ENCODE measurements at regions not wholly inside any gene's neighbourhood (a gene's known extent, or its start where the extent isn't known, plus 50 kb on each side); places are given as distances from the start of the nearest gene placed in this dataset.

DNA sequence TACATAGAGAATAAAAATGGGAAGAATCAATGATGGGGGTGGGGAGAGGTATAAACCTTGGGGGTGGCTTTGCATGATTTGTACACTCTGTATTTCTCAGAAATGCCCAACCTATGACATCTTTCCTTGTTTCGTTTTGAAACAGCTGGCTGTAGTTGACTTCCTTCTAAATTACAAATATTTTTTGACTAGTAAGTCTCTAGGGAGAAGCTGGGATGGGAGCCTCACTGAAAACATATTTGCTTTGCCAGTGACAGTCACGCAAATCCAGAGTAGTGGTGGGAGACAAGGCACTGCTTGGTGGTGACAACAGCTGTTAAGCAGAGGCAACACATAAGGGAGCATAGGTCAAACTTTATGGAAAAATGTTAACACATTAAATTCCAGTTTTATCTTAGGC is 440.5 kb downstream of the SEMA3D start:
- Histone ChIP-seq H4K20me1 (ENCODE audit: low read depth) (no peaks in the 10 kb centered on the region), H3K4me3 (no peak overlapping the region), H2AFZ (replicated peaks) (no peak overlapping the region), H3K4me2 (no peak overlapping the region), H3K9me3 (ENCODE audit: low read depth) (no peaks in the 10 kb centered on the region), H3K79me2 (ENCODE audit: low read depth) (no peaks in the 10 kb centered on the region), H3F3A (ENCODE audit: low read depth) (no peaks in the 10 kb centered on the region), H3K27ac (no peak overlapping the region), H3K9ac (no peak overlapping the region), H3K27me3 (no peaks in the 10 kb centered on the region), H3K4me1 (no peaks in the 10 kb centered on the region), H3K36me3 (no peaks in the 10 kb centered on the region)
- Mint-ChIP-seq H3K4me1 (no peaks in the 10 kb centered on the region), H3K4me3 (no peak overlapping the region), H3K36me3 (no peaks in the 10 kb centered on the region), H3K27me3 (ENCODE audit: insufficient read depth, low read depth) (peaks cover 3% of the 10 kb centered on the region), H3K9me3 (peaks cover 3% of the 10 kb centered on the region), H3K27ac (no peak overlapping the region)
- TF ChIP-seq EZH2phosphoT487 (IDR thresholded peaks at IDR 0.05), result no peak
- no peak for TF ChIP-seq EZH2 (IDR thresholded peaks at IDR 0.05)
- TF ChIP-seq, protein P1, sequence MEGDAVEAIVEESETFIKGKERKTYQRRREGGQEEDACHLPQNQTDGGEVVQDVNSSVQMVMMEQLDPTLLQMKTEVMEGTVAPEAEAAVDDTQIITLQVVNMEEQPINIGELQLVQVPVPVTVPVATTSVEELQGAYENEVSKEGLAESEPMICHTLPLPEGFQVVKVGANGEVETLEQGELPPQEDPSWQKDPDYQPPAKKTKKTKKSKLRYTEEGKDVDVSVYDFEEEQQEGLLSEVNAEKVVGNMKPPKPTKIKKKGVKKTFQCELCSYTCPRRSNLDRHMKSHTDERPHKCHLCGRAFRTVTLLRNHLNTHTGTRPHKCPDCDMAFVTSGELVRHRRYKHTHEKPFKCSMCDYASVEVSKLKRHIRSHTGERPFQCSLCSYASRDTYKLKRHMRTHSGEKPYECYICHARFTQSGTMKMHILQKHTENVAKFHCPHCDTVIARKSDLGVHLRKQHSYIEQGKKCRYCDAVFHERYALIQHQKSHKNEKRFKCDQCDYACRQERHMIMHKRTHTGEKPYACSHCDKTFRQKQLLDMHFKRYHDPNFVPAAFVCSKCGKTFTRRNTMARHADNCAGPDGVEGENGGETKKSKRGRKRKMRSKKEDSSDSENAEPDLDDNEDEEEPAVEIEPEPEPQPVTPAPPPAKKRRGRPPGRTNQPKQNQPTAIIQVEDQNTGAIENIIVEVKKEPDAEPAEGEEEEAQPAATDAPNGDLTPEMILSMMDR (IDR thresholded peaks at IDR 0.05), result no peak
- no peak for DNase-seq (ENCODE audit: low spot score)

DNA sequence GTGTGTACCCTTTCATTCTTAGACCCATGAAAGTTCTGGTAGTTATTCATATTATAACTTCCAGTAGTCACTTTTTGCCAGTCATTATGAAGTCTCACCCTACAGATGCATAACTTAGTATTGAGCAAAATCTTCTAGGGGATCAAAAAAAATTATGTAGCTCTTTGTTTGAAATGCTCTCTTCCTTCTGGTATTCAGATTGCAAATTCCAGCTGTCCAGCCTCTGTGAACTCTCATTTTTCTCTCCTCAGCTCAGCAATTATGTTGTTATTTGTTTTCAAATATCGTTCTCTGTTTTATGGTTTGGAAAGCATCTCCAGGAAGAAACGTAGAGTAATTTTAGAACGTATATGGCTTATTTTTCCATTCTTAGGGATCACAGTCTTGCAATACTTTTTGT is 442.5 kb downstream of the SEMA3D start:
- no peaks in the 10 kb centered on the region for H3K4me1 Mint-ChIP-seq
- H3K4me3 ChIP-seq, result no peak overlapping the region
- H3K36me3 ChIP-seq, result no peaks in the 10 kb centered on the region
- H3K36me3 Mint-ChIP-seq, result no peaks in the 10 kb centered on the region
- no peak overlapping the region for H3K4me2 ChIP-seq
- peaks cover under 1% of the 10 kb centered on the region for H3K27me3 Mint-ChIP-seq (ENCODE audit: insufficient read depth, low read depth)
- no peak overlapping the region for H3K27ac ChIP-seq
- no peak overlapping the region for H2AFZ ChIP-seq (replicated peaks)
- H3K9ac ChIP-seq, result no peak overlapping the region
- no peak for TF ChIP-seq EZH2 (IDR thresholded peaks at IDR 0.05)
- TF ChIP-seq, protein P1 (IDR thresholded peaks at IDR 0.05), result no peak
- TF ChIP-seq EZH2phosphoT487 (IDR thresholded peaks at IDR 0.05), result no peak
- H3K4me3 Mint-ChIP-seq, result no peak overlapping the region
- H3K79me2 ChIP-seq (ENCODE audit: low read depth), result no peaks in the 10 kb centered on the region
- H3F3A ChIP-seq (ENCODE audit: low read depth), result no peaks in the 10 kb centered on the region
- no peaks in the 10 kb centered on the region for H4K20me1 ChIP-seq (ENCODE audit: low read depth)
- H3K4me1 ChIP-seq, result no peaks in the 10 kb centered on the region
- peaks cover 3% of the 10 kb centered on the region for H3K9me3 Mint-ChIP-seq
- H3K9me3 ChIP-seq (ENCODE audit: low read depth), result no peaks in the 10 kb centered on the region
- H3K27me3 ChIP-seq, result no peaks in the 10 kb centered on the region
- no peak overlapping the region for H3K27ac Mint-ChIP-seq
- DNase-seq (ENCODE audit: low spot score), result no peak

DNA sequence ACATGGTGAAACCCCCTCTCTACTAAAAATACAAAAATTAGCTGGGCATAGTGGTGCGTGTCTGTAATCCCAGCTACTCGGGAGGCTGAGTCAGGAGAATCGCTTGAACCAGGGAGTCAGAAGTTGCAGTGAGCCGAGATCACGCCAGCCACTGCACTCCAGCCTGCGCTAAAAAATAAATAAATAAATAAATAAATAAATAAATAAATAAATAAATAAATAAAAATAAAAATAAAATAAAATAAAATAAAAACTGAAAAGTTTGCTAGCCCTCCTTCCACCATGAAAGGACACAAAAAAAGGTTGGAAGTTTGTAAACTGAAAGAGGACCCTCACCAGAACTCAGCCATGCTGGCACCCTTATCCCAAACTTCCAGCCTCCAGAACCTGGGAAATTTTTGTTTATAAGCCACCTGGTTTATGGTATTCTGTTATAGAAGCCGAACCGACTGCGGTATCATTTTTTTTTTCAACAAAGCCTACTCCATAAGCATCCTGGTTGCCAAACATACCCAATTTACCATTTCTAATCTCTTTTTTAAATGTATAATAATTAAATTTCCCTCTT is 448.2 kb downstream of the SEMA3D start:
- Histone ChIP-seq H3K27ac (no peak overlapping the region), H3K9ac (no peak overlapping the region), H3K4me3 (no peak overlapping the region), H2AFZ (replicated peaks) (no peak overlapping the region), H3K79me2 (ENCODE audit: low read depth) (no peaks in the 10 kb centered on the region), H3K4me2 (no peak overlapping the region), H4K20me1 (ENCODE audit: low read depth) (no peaks in the 10 kb centered on the region), H3K4me1 (no peaks in the 10 kb centered on the region), H3K27me3 (no peaks in the 10 kb centered on the region), H3K36me3 (no peaks in the 10 kb centered on the region), H3K9me3 (ENCODE audit: low read depth) (no peaks in the 10 kb centered on the region), H3F3A (ENCODE audit: low read depth) (no peaks in the 10 kb centered on the region)
- Mint-ChIP-seq H3K4me1 (no peaks in the 10 kb centered on the region), H3K27me3 (ENCODE audit: insufficient read depth, low read depth) (no peaks in the 10 kb centered on the region), H3K4me3 (no peak overlapping the region), H3K27ac (no peak overlapping the region), H3K9me3 (no peaks in the 10 kb centered on the region), H3K36me3 (no peaks in the 10 kb centered on the region)
- DNase-seq (ENCODE audit: low spot score), result no peak
- TF ChIP-seq EZH2phosphoT487 (IDR thresholded peaks at IDR 0.05) (no peak), EZH2 (IDR thresholded peaks at IDR 0.05) (no peak)
- TF ChIP-seq, protein P1 (IDR thresholded peaks at IDR 0.05), result no peak

Data from neural progenitor cell (in vitro differentiated cells).